GM12892 (cell line): ENCODE measurements at regions not wholly inside any gene's neighbourhood (a gene's known extent, or its start where the extent isn't known, plus 50 kb on each side); places are given as distances from the start of the nearest gene placed in this dataset.

ENCODE experiments used
- POLR2A ChIP-seq: IDR thresholded peaks from 2 replicates; pipeline ENCODE4 v1.6.1; 2011; ENCODE audit warnings: low read depth, low read length, control low read depth
- POLR2AphosphoS5 ChIP-seq: IDR thresholded peaks from 2 replicates; pipeline ENCODE4 v1.6.1; 2011; ENCODE audit warnings: low read depth, low read length, control low read depth

DNA sequence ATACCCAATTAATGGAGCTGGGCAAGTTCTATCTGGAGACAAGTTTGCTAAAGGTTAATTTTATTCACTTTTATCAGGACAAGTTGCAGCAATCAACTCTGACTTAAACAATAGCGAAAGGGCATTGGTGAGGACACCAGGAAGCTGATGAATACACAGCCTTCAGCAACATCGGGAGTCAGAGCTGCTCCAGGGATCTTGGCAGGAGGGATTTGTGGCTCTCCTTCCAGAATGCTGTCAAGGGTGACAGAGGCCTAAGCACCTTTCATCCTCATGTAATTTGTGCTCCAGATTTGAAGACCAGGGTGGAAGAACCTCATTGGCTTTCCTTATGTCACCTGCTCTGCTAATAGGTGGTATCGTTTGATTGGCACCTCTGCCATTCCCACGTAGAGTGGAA is 485.6 kb downstream of the NPIPA7 start:
- no peak for TF ChIP-seq POLR2AphosphoS5
- TF ChIP-seq POLR2A = no peak
